Putamen (tissue), 1 donor: ENCODE measurements at regions not wholly inside any gene's neighbourhood (a gene's known extent, or its start where the extent isn't known, plus 50 kb on each side); places are given as distances from the start of the nearest gene placed in this dataset.
"Not testable (repeated sequence)": the region's sequence is repeated elsewhere in the genome, so short reads cannot be mapped to it uniquely, and the experiment has no call there.

ENCODE experiments used
- DNase-seq: peaks from one replicate; pipeline ENCODE4 v3.0.0-alpha.2; 2016; ENCODE audit warnings: low spot score

GRCh38 chr1:189755100-189755499 lies 722.6 kb downstream of the BRINP3 start:
- not testable (repeated sequence) for DNase-seq

DNA sequence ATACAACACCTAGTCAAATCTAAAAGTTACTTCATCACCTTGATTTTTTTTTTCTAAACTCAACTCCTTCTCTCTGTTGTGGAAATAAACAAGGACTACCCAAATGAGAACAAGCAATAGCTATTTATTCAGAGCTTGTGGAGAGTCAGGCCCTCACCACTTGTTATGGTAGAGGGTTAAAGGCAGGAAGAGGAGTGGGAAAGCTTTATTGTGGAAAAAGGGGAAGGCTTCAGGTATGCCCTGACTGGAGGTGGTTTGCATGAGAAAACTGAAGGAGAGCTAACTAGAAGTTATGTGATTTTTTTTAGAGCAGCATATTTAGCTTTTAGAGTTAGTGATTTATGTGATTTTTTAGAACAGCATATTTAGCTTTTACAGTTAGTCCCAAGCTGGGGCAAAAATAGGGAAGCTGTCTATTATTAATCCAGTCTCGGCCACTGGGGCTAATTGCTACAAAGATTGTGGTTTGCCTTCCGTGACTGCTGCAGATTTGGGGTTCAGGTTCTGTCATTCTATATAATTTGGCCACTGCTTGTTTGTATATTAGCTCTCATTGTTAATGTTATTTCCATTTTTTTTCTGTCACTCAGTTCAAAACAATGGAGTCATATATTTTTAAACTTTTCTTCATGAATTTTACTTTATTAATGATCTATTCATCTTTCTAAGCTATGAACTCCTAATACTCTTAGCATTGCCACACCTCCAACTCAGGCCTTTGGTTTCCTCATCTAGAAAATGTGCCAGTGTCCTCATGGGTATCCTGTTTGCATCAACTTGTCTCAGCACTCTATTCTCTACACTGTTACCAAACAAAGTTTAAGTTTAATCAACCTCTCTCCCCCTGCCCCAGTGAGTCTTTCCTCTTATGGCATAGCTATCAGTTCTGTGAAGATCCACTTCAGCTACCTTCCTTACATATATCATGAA lies 713.0 kb downstream of the BRINP3 start:
- no peak for DNase-seq

GRCh38 chr1:189769448-189769847 lies 708.2 kb downstream of the BRINP3 start:
- no peak for DNase-seq

DNA sequence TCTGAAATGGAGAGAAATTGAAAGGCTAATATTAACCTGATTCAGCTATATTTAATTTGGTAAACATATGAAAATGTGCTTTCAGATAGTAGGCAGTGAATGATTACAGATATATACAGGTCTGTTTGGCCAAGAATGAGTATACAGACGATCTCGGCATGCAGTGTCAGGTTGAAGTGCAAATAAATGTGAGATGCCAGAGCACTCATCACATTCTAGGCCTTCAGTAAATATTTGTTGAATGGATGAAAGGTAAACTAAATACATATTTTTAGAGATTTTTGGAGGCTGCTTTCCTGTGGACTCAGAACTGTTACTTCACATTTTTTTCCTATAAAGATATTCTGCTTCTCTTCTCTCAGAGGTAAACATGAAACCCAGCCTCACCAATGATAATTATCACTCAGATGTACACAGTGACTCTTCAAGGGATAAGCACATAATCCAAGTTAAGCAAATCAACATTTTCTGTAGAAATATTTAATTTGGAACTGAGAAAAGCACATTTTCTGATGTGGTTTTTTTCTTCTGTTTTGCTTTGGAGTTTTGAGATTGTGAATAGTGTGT lies 702.9 kb downstream of the BRINP3 start:
- DNase-seq: no peak

GRCh38 chr1:189775343-189775742 lies 702.3 kb downstream of the BRINP3 start:
- DNase-seq: peak; percentile 20

DNA sequence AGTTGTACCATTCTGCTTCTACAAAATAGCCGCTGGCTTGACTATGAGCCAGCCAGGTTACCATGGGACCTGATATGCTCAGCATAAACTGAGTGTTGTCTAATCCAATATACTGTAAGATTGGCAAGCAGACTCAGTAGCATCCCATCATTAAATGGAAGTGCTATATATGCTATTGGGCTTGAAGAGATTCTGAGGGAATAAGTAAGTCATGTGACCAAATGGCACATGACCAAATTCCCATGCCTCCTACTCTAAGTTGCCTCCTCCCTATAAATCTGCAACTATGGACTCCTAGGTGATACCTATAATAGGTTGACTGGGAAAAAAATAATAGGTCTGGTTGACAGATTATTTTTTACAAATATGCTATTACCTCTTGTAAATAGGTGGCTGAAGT lies 698.6 kb downstream of the BRINP3 start:
- DNase-seq: no peak

GRCh38 chr1:189782295-189782694 lies 695.4 kb downstream of the BRINP3 start:
- no peak for DNase-seq

DNA sequence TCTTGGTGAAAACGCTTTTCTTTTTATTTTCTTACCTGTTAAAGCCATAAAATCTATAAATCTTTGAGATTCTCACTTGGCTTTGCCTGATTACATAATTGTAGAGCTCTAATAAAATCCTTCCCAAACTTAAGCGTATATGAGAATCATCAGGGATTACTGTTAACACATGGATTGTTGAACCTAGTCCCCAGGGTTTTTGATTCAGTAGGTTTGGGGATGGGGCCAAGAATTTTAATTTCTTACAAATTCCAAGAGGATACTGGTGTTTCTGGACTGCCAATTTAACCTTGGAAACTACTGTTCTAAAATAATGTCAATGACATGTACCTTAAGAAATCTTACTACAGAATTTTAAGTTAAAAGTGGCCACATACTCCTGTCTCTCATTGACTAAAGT lies 694.2 kb downstream of the BRINP3 start:
- no peak for DNase-seq

DNA sequence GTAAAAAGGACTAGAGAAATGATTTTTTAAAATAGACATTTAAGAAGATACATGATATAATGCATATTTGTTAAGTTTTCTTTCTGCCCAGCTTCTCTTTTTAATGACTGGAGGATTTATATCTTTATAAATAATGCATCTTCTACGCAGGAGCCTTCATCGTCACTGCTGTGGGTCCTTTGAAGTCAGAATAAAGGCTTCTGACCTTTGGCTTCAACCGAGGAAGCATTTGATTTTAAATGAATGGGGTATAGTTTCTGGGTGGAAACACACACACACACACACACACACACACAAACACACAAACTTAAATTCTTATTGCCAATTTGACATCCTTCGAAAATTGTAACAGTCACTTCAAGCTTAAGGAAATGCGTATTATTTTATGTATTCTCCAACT lies 690.9 kb downstream of the BRINP3 start:
- DNase-seq: no peak

DNA sequence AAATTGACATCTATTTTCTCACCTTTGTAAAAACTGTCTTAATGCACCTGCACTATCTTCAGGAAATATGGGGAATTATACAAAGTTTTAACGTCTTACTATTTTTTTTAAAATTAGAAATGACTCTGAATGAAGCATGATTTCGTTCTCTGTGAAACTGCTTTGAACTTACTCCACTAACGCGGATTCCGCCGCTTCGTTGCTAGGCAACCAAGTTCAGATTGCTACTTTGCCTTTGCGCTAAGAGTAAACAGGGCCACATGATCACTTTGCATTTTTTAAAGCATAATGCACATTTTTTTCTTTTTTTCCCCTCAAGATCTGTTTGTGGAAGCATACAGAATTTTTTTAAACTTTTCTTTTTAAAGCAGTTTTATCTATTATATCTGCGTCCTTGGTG lies 690.5 kb downstream of the BRINP3 start:
- no peak for DNase-seq

DNA sequence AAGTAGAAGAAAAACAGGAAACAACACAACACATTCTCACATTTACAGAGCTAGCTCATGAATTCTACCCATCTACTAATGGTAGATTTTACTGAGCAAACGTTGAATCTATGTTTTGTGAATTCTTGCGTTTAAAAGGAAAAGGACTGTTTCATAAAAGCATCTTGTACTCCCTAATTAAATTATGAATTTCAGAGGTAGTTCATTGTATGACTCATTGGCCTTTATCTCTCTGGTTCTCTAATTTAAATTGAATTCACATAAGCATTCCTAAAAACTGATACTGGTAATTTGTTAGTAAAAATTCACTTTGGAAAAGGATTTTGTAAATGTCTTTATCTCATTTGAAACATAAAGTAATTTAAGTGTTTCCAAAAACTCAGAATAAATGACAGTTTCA lies 687.3 kb downstream of the BRINP3 start:
- DNase-seq: no peak

DNA sequence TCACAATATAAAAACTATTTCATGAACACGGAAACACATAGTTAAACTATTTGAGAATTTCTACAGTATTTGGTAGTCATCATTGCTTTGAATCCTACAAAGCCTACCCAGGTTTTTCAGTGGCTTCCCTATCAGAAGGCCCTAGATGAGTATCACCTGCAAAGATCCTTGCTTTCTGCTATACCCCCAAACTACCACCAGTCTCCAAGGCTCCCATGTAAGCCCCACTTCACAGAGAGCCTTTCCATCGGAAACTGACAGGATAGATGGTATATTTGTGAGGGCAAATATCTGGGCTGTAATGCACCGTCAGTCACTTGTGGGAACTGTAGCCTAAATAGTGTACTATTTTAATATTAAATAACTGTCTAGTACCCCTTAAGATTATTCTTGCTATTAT lies 674.3 kb downstream of the BRINP3 start:
- DNase-seq: no peak

DNA sequence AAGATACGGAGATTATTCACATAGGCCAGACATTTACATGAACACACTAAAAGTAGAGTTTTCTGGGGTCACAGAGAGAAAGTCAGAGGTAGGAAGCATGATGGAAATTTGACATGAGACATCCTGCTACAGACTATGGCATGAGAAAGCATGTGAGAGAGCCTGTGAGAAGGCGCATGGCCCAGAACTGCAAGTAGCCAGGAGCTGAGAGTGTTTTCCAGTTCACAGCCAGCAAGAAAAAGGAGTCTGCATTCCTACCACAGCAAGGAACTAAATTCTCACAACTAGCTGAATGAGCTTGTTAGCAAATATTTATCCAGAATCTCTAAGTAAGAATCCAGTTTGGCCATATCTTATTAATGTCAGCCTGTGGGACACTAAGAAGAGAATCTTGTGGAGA lies 673.3 kb downstream of the BRINP3 start:
- DNase-seq: no peak

DNA sequence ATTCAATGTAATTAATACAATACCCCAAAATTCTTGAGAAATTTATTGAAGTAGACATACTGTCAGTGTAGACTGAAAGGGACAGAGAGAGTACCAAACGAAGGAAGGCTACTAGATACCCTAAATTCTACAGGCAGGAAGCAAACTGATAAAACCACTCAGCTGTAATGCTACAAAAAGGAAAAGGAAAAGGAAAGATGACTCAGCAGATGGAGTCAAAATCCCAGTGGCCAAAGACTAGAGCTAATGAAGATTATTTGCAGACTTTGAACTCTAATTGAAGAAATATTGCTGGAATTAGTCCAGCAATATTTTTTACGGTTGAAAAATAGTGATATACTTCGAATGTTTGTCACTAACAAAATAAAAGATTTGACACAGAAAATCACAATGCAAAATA lies 671.9 kb downstream of the BRINP3 start:
- no peak for DNase-seq

DNA sequence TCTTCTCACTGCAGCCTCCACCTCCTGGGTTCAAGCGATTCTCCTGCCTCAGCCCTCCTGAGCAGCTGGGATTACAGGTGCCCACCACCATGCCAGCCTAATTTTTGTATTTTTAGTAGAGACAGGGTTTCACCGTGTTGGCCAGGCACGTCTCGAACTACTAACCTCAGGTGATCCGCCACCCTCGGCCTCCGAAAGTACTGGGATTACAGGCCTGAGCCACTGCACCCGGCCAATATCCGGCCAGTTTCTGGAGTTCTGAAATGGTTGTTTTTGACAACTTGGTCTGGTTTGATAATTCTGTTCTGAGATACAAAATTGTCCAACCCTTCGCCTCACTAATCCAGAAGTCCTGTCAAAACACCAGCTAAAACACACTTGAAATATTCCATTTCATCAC lies 667.0 kb downstream of the BRINP3 start:
- not testable (repeated sequence) for DNase-seq

DNA sequence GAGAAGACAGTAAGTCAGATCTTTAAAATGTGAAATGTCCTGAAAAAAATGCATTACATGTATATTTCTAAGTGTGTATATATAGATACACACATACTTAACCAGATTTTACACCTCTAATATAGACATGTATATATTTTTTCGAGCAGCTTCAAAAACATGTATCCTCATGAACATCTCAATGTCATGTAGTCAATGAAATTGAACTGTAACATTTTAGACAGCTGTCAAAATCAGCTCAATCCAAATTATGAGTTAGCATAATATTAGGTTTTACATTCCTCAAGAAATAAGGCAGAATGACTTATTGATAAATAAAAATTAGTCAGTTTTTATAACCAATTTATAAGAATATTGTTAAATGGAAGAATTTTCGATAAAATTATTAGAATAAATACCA lies 665.7 kb downstream of the BRINP3 start:
- DNase-seq: no peak

- DNase-seq: no peak
These were observed 661.1 kb downstream of the BRINP3 start for GRCh38 chr1:189816558-189816957.

- no peak for DNase-seq
These were observed 657.9 kb downstream of the BRINP3 start for GRCh38 chr1:189819751-189820150.

DNA sequence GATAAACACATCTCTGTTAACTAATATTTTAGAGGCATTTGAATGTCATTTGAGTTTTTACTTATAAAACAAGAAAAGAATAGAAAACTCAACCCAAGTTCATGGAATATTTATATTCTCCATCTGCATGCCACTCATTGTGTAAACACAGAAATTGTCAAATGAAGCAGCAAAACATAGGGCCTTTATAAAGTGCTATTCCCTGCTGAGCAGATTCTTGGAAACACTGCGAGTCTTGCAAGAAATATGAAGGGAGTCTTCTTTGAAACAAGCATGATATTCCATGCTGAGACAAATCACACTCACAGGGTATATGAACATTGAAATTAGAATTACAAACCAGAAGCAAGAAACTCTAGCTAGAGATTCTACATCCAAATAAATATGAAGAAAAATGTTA lies 655.8 kb downstream of the BRINP3 start:
- no peak for DNase-seq

GRCh38 chr1:189834813-189835212 lies 642.9 kb downstream of the BRINP3 start:
- DNase-seq: no peak

GRCh38 chr1:189847613-189848012 lies 630.1 kb downstream of the BRINP3 start:
- DNase-seq: no peak

DNA sequence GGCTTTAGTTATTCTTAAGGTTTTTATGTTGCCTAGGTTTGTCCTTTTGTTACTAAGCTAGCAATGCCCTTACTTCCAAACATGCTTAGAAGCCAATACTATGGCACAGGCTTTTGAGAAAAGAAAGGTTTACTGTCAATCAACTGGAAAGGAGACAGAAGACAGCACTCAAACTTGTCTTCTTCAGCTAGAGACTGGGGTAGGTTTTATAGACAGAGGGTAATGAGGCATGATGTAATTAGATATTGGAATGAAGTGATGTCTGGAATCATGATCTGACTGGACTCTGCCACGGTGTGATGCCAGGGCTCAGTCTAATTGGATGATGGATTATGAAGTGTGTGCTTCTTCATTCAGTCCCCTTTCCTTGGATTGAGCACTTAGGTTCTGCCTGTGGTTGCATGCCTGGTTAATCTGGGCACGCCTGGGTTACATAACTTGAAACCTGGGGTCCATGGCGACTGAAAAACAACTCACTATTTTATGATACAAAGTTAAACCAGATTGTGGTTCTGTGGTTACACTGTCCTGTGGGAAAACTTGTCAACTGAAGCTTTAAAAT lies 625.8 kb downstream of the BRINP3 start:
- DNase-seq: no peak

GRCh38 chr1:189859385-189859977 lies 618.2 kb downstream of the BRINP3 start:
- DNase-seq: no peak
